ENCODE measurements at regions not wholly inside any gene's neighbourhood (a gene's known extent, or its start where the extent isn't known, plus 50 kb on each side); places are given as distances from the start of the nearest gene placed in this dataset.

GRCh38 chr18:35818353-35818667 lies 154.2 kb upstream of the RMP24 start:
- BruUV-seq (replicated peaks), result no TSS peak
- FAIRE-seq, result no peak
- Histone ChIP-seq H3K4me3 (replicated peaks in 1 of 3; ENCODE audit: insufficient read depth in 1 of 3, low read depth in 1 of 3, low read length in 3 of 3) (no peak overlapping the region), H3K27ac (ENCODE audit: insufficient read depth, low read depth, low read length) (no peak overlapping the region), H3K27me3 (ENCODE audit: control insufficient read depth in 2 of 2, insufficient read depth in 2 of 2, low read length in 2 of 2) (peaks cover 1 to 17% of the 10 kb centered on the region in 2 experiments), H3K9me1 (replicated peaks; ENCODE audit: control insufficient read depth, extremely low read depth, insufficient read depth, low read length) (no peaks in the 10 kb centered on the region), H4K20me1 (replicated peaks; ENCODE audit: control insufficient read depth, extremely low read depth, insufficient read depth, low read length) (no peaks in the 10 kb centered on the region), H3K4me2 (ENCODE audit: insufficient read depth, low read length) (no peak overlapping the region), H3K36me3 (ENCODE audit: control insufficient read depth in 2 of 2, extremely low read depth in 1 of 2, insufficient read depth in 2 of 2, low read length in 2 of 2) (no peaks in the 10 kb centered on the region), H3K9ac (replicated peaks; ENCODE audit: extremely low read depth, insufficient read depth, low read length) (no peak overlapping the region), H3K4me1 (ENCODE audit: control insufficient read depth, extremely low read depth, insufficient read depth, low read length) (no peaks in the 10 kb centered on the region), H3K79me2 (ENCODE audit: control insufficient read depth, insufficient read depth, low read length) (no peaks in the 10 kb centered on the region), H3K9me3 (replicated peaks; ENCODE audit: control insufficient read depth, insufficient read depth, low read length) (no peaks in the 10 kb centered on the region), H2AFZ (ENCODE audit: low read depth, low read length) (no peak overlapping the region)
- ChIA-PET CTCF (interaction anchor here (0.9 kb wide), 1 partner anchor 292 kb away, joined by 3 read pairs; no protein-coding TSS in a partner anchor), POLR2A (no interaction called here)
- intact Hi-C loops (cut with micrococcal nuclease), result no loop called here
- dilution Hi-C loops (cut with MboI; ENCODE audit: extremely low pct_ligation_motif_present, low sequenced_read_pairs), result no loop called here
- TF ChIP-seq MYC (IDR thresholded peaks at IDR 0.05; ENCODE audit: low read depth, low read length), result no peak
- TF ChIP-seq POLR2AphosphoS5 (IDR thresholded peaks at IDR 0.05; ENCODE audit: insufficient read depth, low read depth, low read length), result no peak
- TF ChIP-seq CTCF (IDR thresholded peaks at IDR 0.05; ENCODE audit: extremely low read depth in 1 of 2, insufficient read depth in 1 of 2, low read depth in 1 of 2, low read length in 2 of 2), result no peak
- TF ChIP-seq MAX (IDR thresholded peaks at IDR 0.05; ENCODE audit: insufficient read depth, insufficient read length), result no peak
- TF ChIP-seq FOS (IDR thresholded peaks at IDR 0.05; ENCODE audit: borderline replicate concordance, insufficient read depth, low read length), result no peak
- no peak for TF ChIP-seq GATA2 (IDR thresholded peaks at IDR 0.05; ENCODE audit: insufficient read depth, insufficient read length, low read depth, low read length)
- TF ChIP-seq EZH2 (IDR thresholded peaks at IDR 0.05; ENCODE audit: borderline replicate concordance, low read depth, low read length, severe bottlenecking), result no peak
- DNase-seq (ENCODE audit: low read depth, low spot score), result no peak

All from endothelial cell of umbilical vein (primary cell).